Erythroblast (primary cell): ENCODE measurements at regions not wholly inside any gene's neighbourhood (a gene's known extent, or its start where the extent isn't known, plus 50 kb on each side); places are given as distances from the start of the nearest gene placed in this dataset.

Experiments
- GATA1 ChIP-seq: IDR thresholded peaks from 2 replicates; pipeline ENCODE4 v1.6.1; 2011; ENCODE audit warnings: low read depth, mild to moderate bottlenecking, control low read depth, low read length, moderate library complexity
- POLR2A ChIP-seq: IDR thresholded peaks from 2 replicates; pipeline ENCODE4 v1.6.1; 2011; ENCODE audit warnings: mild to moderate bottlenecking, low read length

DNA sequence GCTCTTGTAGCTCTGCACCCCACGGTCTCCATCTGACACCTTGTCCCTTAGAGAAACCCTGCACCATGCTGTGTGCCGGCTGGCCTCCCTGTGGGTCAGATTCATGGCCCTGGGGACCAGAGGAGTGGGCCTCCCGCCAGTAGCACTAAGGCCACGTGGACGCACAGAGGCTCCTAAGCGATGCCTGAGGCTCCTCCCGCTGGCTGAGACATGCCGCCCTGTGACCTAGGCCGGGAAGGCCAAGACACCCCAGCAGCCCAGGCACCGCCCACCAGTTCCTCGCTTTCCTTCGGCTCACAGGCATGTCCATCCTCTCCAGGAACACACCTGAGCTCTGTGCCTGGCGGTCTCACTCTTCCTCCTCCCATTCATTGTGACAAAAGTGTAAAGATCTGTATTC, 311.0 kb downstream of the THBS2 start:
- TF ChIP-seq POLR2A (no peak), GATA1 (no peak)
